PFSK-1 (cell line): ENCODE measurements at regions not wholly inside any gene's neighbourhood (a gene's known extent, or its start where the extent isn't known, plus 50 kb on each side); places are given as distances from the start of the nearest gene placed in this dataset.

Experiments
- REST ChIP-seq, 2 experiments: IDR thresholded peaks; 2 replicates each; pipeline versions ENCODE4 v1.6.1 to v1.8.0; 2011 to 2012; ENCODE audit warnings: low read depth in 2 of 2, low read length in 2 of 2, control low read depth in 1 of 2, inconsistent platforms in 1 of 2, mild to moderate bottlenecking in 1 of 2, moderate library complexity in 1 of 2; ENCODE audit not compliant: insufficient read depth in 1 of 2
- SIN3A ChIP-seq: IDR thresholded peaks from 2 replicates; pipeline ENCODE4 v1.6.1; 2012; ENCODE audit warnings: mild to moderate bottlenecking, low read length, moderate library complexity, borderline replicate concordance; ENCODE audit not compliant: insufficient read depth

- TF ChIP-seq SIN3A (no peak), REST (IDR thresholded peaks at IDR 0.05; ENCODE audit: insufficient read depth in 1 of 2, low read depth in 2 of 2, low read length in 2 of 2) (no peak)
Measured at GRCh38 chr2:226337941-226338600, 461.5 kb downstream of the IRS1 start.
